RWPE2 (cell line): ENCODE measurements at regions not wholly inside any gene's neighbourhood (a gene's known extent, or its start where the extent isn't known, plus 50 kb on each side); places are given as distances from the start of the nearest gene placed in this dataset.

Source experiments
- ATAC-seq: fragments of 200-7000 bp; cut with Tn5 transposase; 3 replicates; pipeline ENCODE4 v1.9.1; 2021; ENCODE audit warnings: low read depth
- DNase-seq: peaks from one replicate; pipeline ENCODE4 v3.0.0-alpha.2; 2020; ENCODE audit warnings: low spot score
- H3K27ac ChIP-seq: fragments of 450-650 bp; 2 replicates; pipeline ENCODE4 v1.5.1; 2017; ENCODE audit warnings: mild to moderate bottlenecking; ENCODE audit not compliant: poor library complexity, severe bottlenecking
- H3K27me3 ChIP-seq: fragments of 250-450 bp; sonication (Bioruptor Pico); 2 replicates; pipeline ENCODE4 v1.5.1; 2021; ENCODE audit warnings: mild to moderate bottlenecking, moderate library complexity; ENCODE audit not compliant: insufficient read depth, poor library complexity, severe bottlenecking
- H3K36me3 ChIP-seq: fragments of 250-450 bp; sonication (Bioruptor Pico); 2 replicates; pipeline ENCODE4 v1.5.1; 2020; ENCODE audit warnings: low read depth, mild to moderate bottlenecking, moderate library complexity
- H3K4me1 ChIP-seq: fragments of 250-450 bp; sonication (Bioruptor Pico); 2 replicates; pipeline ENCODE4 v1.5.1; 2021; ENCODE audit warnings: mild to moderate bottlenecking, moderate library complexity; ENCODE audit not compliant: insufficient read depth, poor library complexity, severe bottlenecking
- H3K4me3 ChIP-seq: fragments of 250-450 bp; sonication (Bioruptor Pico); 2 replicates; pipeline ENCODE4 v1.5.1; 2021; ENCODE audit warnings: mild to moderate bottlenecking, moderate library complexity; ENCODE audit not compliant: severe bottlenecking
- H3K9me3 ChIP-seq: fragments of 250-450 bp; sonication (Bioruptor Pico); 2 replicates; pipeline ENCODE4 v1.5.1; 2021; ENCODE audit warnings: mild to moderate bottlenecking, moderate library complexity; ENCODE audit not compliant: severe bottlenecking
- CTCF ChIP-seq: fragments of 450-650 bp; IDR thresholded peaks from one replicate; pipeline ENCODE4 v1.5.1; 2017; ENCODE audit warnings: mild to moderate bottlenecking, moderate library complexity; ENCODE audit not compliant: poor library complexity, severe bottlenecking

GRCh38 chr15:46872981-46873330, 844.3 kb upstream of the SEMA6D start:
- no peak overlapping the region for H3K4me3 ChIP-seq
- H3K36me3 ChIP-seq: no peaks in the 10 kb centered on the region
- H3K9me3 ChIP-seq: no peaks in the 10 kb centered on the region
- ATAC-seq (no peak), DNase-seq (no peak)
- H3K27me3 ChIP-seq: no peaks in the 10 kb centered on the region
- no peak overlapping the region for H3K27ac ChIP-seq
- H3K4me1 ChIP-seq: no peaks in the 10 kb centered on the region
- no peak for TF ChIP-seq CTCF

GRCh38 chr15:46879032-46879770, 838.1 kb upstream of the SEMA6D start:
- no peak for DNase-seq
- no peaks in the 10 kb centered on the region for H3K27me3 ChIP-seq
- no peak for TF ChIP-seq CTCF
- H3K36me3 ChIP-seq: no peaks in the 10 kb centered on the region
- no peak overlapping the region for H3K4me3 ChIP-seq
- H3K4me1 ChIP-seq: no peaks in the 10 kb centered on the region
- no peak for ATAC-seq
- peaks cover 5% of the 10 kb centered on the region for H3K9me3 ChIP-seq
- H3K27ac ChIP-seq: no peak overlapping the region

GRCh38 chr15:46880791-46881190, 836.5 kb upstream of the SEMA6D start:
- TF ChIP-seq CTCF: no peak
- H3K4me1 ChIP-seq: no peaks in the 10 kb centered on the region
- no peak for DNase-seq
- H3K9me3 ChIP-seq: peaks cover 5% of the 10 kb centered on the region
- no peak overlapping the region for H3K4me3 ChIP-seq
- ATAC-seq: no peak
- H3K27me3 ChIP-seq: no peaks in the 10 kb centered on the region
- no peaks in the 10 kb centered on the region for H3K36me3 ChIP-seq
- no peak overlapping the region for H3K27ac ChIP-seq

GRCh38 chr15:46892621-46893160, 824.6 kb upstream of the SEMA6D start:
- H3K4me1 ChIP-seq: peaks cover 16% of the 10 kb centered on the region
- no peaks in the 10 kb centered on the region for H3K9me3 ChIP-seq
- H3K4me3 ChIP-seq: no peak overlapping the region
- DNase-seq (no peak), ATAC-seq (peak; percentile 98)
- TF ChIP-seq CTCF: no peak
- H3K27me3 ChIP-seq: peaks cover 7% of the 10 kb centered on the region
- no peaks in the 10 kb centered on the region for H3K36me3 ChIP-seq
- peak overlapping the region; percentile 21 for H3K27ac ChIP-seq

- H3K27me3 ChIP-seq: peaks cover 2% of the 10 kb centered on the region
- no peak overlapping the region for H3K4me3 ChIP-seq
- no peak overlapping the region for H3K27ac ChIP-seq
- TF ChIP-seq CTCF: no peak
- H3K36me3 ChIP-seq: no peaks in the 10 kb centered on the region
- ATAC-seq: no peak
- H3K4me1 ChIP-seq: peaks cover 16% of the 10 kb centered on the region
- DNase-seq: peak; percentile 34
- no peaks in the 10 kb centered on the region for H3K9me3 ChIP-seq
Observed at GRCh38 chr15:46894644-46895043, 822.7 kb upstream of the SEMA6D start.
